Fibroblast of lung (primary cell): ENCODE measurements at regions not wholly inside any gene's neighbourhood (a gene's known extent, or its start where the extent isn't known, plus 50 kb on each side); places are given as distances from the start of the nearest gene placed in this dataset.

Source experiments
- EZH2 ChIP-seq: IDR thresholded peaks from 2 replicates; pipeline ENCODE4 v1.5.1; 2012; ENCODE audit warnings: low read length, control low read depth, mild to moderate bottlenecking; ENCODE audit errors: missing control alignments
- TF ChIP-seq, protein P1 (sequence below), 2 donors: IDR thresholded peaks in 1 of 2; conservative IDR thresholded peaks in 1 of 2; 1 replicate in 1 of 2; 2 replicates in 1 of 2; pipeline ENCODE4 v1.5.1; 2011 to 2012; ENCODE audit warnings: low read length in 2 of 2, control low read depth in 1 of 2, inconsistent platforms in 1 of 2, low read depth in 1 of 2, mild to moderate bottlenecking in 1 of 2

DNA sequence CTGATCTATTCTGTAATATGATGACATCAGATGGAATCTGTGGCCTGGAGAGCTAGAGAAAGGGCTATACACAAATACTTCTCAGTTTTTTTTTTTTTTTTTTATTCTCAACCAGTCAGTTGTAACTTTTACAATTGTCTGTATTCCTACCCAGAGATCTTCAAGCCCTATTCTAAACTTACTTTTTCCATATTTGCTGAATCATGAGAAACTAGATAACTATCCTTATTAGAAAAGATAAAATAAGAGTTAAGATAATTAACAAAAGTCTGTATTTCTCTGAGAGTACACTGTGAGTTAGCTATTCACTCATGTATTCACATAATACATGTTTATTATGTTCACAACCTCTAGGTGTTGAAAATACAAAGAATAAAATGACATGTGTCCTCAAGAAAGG, 1575.9 kb downstream of the EFNA5 start:
- TF ChIP-seq, protein P1, sequence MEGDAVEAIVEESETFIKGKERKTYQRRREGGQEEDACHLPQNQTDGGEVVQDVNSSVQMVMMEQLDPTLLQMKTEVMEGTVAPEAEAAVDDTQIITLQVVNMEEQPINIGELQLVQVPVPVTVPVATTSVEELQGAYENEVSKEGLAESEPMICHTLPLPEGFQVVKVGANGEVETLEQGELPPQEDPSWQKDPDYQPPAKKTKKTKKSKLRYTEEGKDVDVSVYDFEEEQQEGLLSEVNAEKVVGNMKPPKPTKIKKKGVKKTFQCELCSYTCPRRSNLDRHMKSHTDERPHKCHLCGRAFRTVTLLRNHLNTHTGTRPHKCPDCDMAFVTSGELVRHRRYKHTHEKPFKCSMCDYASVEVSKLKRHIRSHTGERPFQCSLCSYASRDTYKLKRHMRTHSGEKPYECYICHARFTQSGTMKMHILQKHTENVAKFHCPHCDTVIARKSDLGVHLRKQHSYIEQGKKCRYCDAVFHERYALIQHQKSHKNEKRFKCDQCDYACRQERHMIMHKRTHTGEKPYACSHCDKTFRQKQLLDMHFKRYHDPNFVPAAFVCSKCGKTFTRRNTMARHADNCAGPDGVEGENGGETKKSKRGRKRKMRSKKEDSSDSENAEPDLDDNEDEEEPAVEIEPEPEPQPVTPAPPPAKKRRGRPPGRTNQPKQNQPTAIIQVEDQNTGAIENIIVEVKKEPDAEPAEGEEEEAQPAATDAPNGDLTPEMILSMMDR (conservative IDR thresholded peaks at IDR 0.05 in 1 of 2, IDR thresholded peaks at IDR 0.05 in 1 of 2; ENCODE audit: low read depth in 1 of 2, low read length in 2 of 2): no peak
- no peak for TF ChIP-seq EZH2
